ENCODE measurements at regions not wholly inside any gene's neighbourhood (a gene's known extent, or its start where the extent isn't known, plus 50 kb on each side); places are given as distances from the start of the nearest gene placed in this dataset.

DNA sequence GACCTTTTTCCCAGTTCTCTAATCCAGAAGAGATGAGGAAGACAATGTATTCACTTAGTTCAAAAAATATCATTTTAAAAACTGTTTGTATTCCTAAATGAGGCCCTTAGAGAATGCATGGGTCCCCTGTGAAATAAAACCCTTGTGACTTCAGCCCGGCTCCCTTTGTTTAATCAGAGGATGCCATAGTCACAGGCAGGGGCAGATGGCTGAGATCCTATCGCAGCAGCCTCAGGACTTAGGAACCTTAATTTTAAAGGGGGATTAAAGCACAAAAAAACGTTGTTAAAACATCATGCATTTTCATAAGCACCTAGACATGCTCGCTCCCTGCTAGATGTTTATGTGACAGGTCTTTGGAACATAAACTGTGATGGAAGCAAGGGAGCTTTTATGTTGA lies 176.6 kb downstream of the IL20RB start:
- Histone ChIP-seq H3K27me3 (ENCODE audit: low read length) (no peaks in the 10 kb centered on the region), H3K9me3 (ENCODE audit: insufficient read depth, low read length) (no peaks in the 10 kb centered on the region), H3K4me2 (ENCODE audit: low read depth, low read length, poor library complexity, severe bottlenecking) (no peak overlapping the region), H3K79me2 (ENCODE audit: insufficient read depth, low read length) (no peaks in the 10 kb centered on the region), H3K27ac (ENCODE audit: low read depth, low read length) (no peak overlapping the region), H2AFZ (ENCODE audit: low read depth, low read length, severe bottlenecking) (no peak overlapping the region), H3K9ac (ENCODE audit: low read length) (no peak overlapping the region), H3F3A (ENCODE audit: insufficient read depth) (no peaks in the 10 kb centered on the region), H3K4me3 (ENCODE audit: insufficient read depth, low read length, poor library complexity, severe bottlenecking) (no peak overlapping the region), H3K36me3 (ENCODE audit: low read length) (no peaks in the 10 kb centered on the region), H3K9me2 (replicated peaks; ENCODE audit: insufficient read depth, low read length) (no peaks in the 10 kb centered on the region), H4K20me1 (ENCODE audit: low read depth, low read length) (no peaks in the 10 kb centered on the region)
- TF ChIP-seq, protein P1, sequence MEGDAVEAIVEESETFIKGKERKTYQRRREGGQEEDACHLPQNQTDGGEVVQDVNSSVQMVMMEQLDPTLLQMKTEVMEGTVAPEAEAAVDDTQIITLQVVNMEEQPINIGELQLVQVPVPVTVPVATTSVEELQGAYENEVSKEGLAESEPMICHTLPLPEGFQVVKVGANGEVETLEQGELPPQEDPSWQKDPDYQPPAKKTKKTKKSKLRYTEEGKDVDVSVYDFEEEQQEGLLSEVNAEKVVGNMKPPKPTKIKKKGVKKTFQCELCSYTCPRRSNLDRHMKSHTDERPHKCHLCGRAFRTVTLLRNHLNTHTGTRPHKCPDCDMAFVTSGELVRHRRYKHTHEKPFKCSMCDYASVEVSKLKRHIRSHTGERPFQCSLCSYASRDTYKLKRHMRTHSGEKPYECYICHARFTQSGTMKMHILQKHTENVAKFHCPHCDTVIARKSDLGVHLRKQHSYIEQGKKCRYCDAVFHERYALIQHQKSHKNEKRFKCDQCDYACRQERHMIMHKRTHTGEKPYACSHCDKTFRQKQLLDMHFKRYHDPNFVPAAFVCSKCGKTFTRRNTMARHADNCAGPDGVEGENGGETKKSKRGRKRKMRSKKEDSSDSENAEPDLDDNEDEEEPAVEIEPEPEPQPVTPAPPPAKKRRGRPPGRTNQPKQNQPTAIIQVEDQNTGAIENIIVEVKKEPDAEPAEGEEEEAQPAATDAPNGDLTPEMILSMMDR (IDR thresholded peaks at IDR 0.05; ENCODE audit: insufficient read depth, low read length, poor library complexity, severe bottlenecking): no peak
- no peak for TF ChIP-seq EZH2phosphoT487 (conservative IDR thresholded peaks at IDR 0.05; ENCODE audit: low read length)

DNA sequence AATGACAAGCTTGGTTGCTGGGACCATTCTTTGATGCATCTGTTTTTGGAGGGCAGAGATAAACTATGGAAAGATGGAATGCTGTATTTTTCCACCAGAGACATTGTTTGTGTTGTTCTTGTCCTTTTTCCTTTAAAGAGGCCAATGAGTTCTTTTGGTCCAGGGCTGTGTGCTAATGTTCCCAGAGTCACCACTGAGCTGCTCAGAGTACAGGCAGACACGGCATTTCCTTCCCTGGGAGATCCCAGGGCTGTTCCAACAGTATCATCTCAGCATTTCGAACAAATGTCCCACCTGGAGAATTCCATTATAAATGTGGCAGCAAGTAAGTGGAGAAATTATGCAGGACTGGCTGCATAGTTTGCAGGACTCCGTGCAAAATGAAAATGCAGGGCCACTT lies 190.6 kb downstream of the IL20RB start:
- Histone ChIP-seq H3K9ac (ENCODE audit: low read length) (no peak overlapping the region), H4K20me1 (ENCODE audit: low read depth, low read length) (no peaks in the 10 kb centered on the region), H3K4me3 (ENCODE audit: insufficient read depth, low read length, poor library complexity, severe bottlenecking) (no peak overlapping the region), H3F3A (ENCODE audit: insufficient read depth) (no peaks in the 10 kb centered on the region), H2AFZ (ENCODE audit: low read depth, low read length, severe bottlenecking) (no peak overlapping the region), H3K9me3 (ENCODE audit: insufficient read depth, low read length) (no peaks in the 10 kb centered on the region), H3K4me2 (ENCODE audit: low read depth, low read length, poor library complexity, severe bottlenecking) (no peak overlapping the region), H3K36me3 (ENCODE audit: low read length) (no peaks in the 10 kb centered on the region), H3K79me2 (ENCODE audit: insufficient read depth, low read length) (no peaks in the 10 kb centered on the region), H3K27ac (ENCODE audit: low read depth, low read length) (no peak overlapping the region), H3K9me2 (replicated peaks; ENCODE audit: insufficient read depth, low read length) (no peaks in the 10 kb centered on the region), H3K27me3 (ENCODE audit: low read length) (no peaks in the 10 kb centered on the region)
- TF ChIP-seq, protein P1 (IDR thresholded peaks at IDR 0.05; ENCODE audit: insufficient read depth, low read length, poor library complexity, severe bottlenecking): no peak
- no peak for TF ChIP-seq EZH2phosphoT487 (conservative IDR thresholded peaks at IDR 0.05; ENCODE audit: low read length)

DNA sequence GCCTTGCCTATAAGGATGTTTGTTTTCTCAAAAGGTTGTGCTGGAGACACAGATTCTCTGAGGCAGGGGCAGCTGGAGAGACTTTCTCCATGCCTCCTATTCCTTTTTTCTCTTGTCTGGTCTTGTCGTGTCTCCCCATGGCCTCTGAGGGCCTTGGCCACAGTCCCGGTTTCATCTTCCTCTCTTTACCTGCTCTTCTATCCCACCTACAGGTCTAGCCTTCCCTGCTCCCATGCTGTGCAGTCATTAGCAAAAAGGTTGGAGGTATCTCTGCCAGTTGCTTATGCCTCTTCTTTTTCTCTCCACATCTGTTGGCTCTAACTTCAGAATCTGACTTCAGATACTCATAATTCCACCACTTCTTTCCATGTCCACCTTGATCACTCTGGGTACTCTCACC lies 191.1 kb downstream of the IL20RB start:
- Histone ChIP-seq H3K4me3 (ENCODE audit: insufficient read depth, low read length, poor library complexity, severe bottlenecking) (no peak overlapping the region), H3K79me2 (ENCODE audit: insufficient read depth, low read length) (no peaks in the 10 kb centered on the region), H3K27ac (ENCODE audit: low read depth, low read length) (no peak overlapping the region), H2AFZ (ENCODE audit: low read depth, low read length, severe bottlenecking) (no peak overlapping the region), H3K9me2 (replicated peaks; ENCODE audit: insufficient read depth, low read length) (no peaks in the 10 kb centered on the region), H3K27me3 (ENCODE audit: low read length) (no peaks in the 10 kb centered on the region), H3K9me3 (ENCODE audit: insufficient read depth, low read length) (no peaks in the 10 kb centered on the region), H3F3A (ENCODE audit: insufficient read depth) (no peaks in the 10 kb centered on the region), H4K20me1 (ENCODE audit: low read depth, low read length) (no peaks in the 10 kb centered on the region), H3K36me3 (ENCODE audit: low read length) (no peaks in the 10 kb centered on the region), H3K9ac (ENCODE audit: low read length) (no peak overlapping the region), H3K4me2 (ENCODE audit: low read depth, low read length, poor library complexity, severe bottlenecking) (no peak overlapping the region)
- TF ChIP-seq, protein P1 (IDR thresholded peaks at IDR 0.05; ENCODE audit: insufficient read depth, low read length, poor library complexity, severe bottlenecking): no peak
- TF ChIP-seq EZH2phosphoT487 (conservative IDR thresholded peaks at IDR 0.05; ENCODE audit: low read length): no peak

All from SU-DHL-6 (cell line).